Lung microvascular endothelial cell (primary cell): ENCODE measurements at regions not wholly inside any gene's neighbourhood (a gene's known extent, or its start where the extent isn't known, plus 50 kb on each side); places are given as distances from the start of the nearest gene placed in this dataset.

ENCODE experiments used
- DNase-seq, 2 donors: peaks; one replicate each; pipeline versions ENCODE4 v3.0.0 to v3.0.0-alpha.2; 2010; ENCODE audit warnings: low read depth in 2 of 2

GRCh38 chr15:35320158-35320780 is 225.7 kb downstream of the DPH6 start:
- no peak for DNase-seq

DNA sequence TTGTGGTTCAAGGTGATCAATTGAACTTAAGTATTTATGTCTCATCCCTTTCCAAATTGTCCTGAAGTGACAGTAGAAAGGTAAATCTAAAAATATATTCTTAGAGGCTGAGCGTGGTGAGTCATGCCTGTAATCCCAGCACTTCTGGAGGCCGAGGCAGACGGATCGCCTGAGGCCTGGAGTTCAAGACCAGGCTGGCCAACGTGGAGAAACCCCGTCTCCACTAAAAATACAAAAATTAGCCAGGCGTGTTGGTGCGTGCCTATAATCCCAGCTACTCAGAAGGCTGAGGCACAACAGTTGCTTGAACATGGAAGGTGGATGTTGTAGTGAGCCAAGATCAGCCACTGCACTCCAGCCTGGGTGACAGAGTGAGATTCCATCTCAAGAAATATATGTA is 226.6 kb downstream of the DPH6 start:
- DNase-seq: no peak

GRCh38 chr15:35317217-35317616 is 228.7 kb downstream of the DPH6 start:
- DNase-seq: no peak

GRCh38 chr15:35312344-35312743 is 227.2 kb upstream of the NANOGP8 start:
- no peak for DNase-seq

DNA sequence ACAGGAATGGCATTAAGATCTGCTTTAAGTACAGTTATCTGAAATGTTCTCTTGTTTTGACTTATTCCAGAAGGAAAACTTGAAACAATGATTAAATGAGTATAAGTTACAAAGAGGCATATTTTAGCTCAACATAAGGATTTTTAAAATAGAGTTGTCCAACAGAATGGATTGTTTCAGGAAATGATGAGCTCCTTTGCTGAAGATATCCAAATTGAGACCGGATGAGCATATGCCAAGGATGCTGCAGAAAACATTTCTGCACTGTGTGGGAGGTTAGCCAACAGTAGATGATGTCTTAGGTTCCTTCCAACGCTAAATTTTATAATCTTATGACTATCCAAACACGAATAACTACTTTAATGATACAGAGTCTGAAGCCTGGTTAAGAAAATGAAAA is 226.5 kb upstream of the NANOGP8 start:
- DNase-seq: no peak

GRCh38 chr15:35309886-35310285 is 224.8 kb upstream of the NANOGP8 start:
- DNase-seq: peak in 1 of 2 donors; percentile 16

DNA sequence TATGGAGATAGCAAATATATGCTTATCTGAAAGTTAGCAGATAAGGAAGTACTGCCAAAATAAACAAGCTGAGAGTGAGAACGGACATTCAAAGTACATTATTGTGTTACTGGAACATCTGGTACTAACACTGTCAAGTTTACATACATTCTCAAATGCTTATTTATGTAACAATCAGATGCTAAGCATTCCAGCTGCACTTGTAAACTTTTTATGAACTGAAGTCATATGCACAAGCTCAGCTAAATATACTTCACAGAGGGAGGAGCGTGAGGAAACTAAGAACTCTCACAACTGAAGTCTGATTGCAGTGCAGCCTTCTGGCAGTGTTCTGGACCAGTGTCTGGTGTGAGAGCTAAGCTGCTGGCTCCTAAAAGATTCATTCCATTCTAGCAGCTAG is 223.7 kb upstream of the NANOGP8 start:
- DNase-seq: peak; percentile 87 to 97

GRCh38 chr15:35307676-35308075 is 222.6 kb upstream of the NANOGP8 start:
- no peak for DNase-seq

GRCh38 chr15:35307026-35307425 is 221.9 kb upstream of the NANOGP8 start:
- DNase-seq: peak in 1 of 2 donors; percentile 14

GRCh38 chr15:35306361-35306981 is 221.4 kb upstream of the NANOGP8 start:
- DNase-seq: peak; percentile 61 to 89

GRCh38 chr15:35305946-35306345 is 220.9 kb upstream of the NANOGP8 start:
- DNase-seq: peak; percentile 19 to 98

GRCh38 chr15:35305031-35305550 is 220.0 kb upstream of the NANOGP8 start:
- peak in 1 of 2 donors; percentile 47 for DNase-seq

GRCh38 chr15:35304389-35304788 is 219.3 kb upstream of the NANOGP8 start:
- DNase-seq: no peak

DNA sequence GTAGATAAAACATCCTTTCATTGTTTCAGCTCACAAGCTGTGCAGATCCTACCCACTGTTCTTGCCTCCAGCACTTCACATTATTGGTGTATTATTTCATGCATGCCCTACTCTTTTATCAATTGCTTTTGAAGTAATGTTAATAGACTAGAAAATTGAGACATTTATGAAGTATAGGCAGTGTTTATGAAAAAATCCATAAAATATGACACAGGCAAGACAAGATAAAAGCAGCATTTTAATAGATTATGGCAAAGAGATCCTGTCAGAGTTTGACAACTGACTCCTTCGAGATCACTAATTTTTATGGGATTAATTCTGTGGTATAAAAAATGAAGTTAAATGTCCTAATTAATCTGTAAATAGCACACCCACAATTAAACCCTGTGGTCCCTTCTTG is 217.2 kb upstream of the NANOGP8 start:
- DNase-seq: no peak

DNA sequence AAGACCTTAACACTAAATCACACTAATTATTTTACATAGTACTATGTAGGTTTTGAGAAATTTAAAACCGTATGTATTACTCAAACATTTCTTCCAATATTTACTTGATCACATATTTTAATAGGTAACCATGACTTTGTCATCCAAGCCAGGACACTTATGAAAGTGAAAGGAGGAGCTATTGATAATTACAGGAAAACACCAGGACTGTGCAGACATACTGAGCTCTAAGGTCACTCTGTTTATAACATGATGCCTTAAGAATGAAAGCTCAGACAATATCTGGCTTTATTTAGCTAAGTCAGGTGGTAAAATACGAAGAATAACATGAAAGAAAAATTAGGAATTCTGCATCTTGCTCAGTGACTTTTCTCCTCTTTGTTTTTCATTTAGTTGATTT is 216.0 kb upstream of the NANOGP8 start:
- DNase-seq: peak in 1 of 2 donors; percentile 43

GRCh38 chr15:35299059-35299735 is 214.1 kb upstream of the NANOGP8 start:
- DNase-seq: no peak

- no peak for DNase-seq
Observed at GRCh38 chr15:35298509-35298908, 213.4 kb upstream of the NANOGP8 start.

GRCh38 chr15:35293353-35294130 is 208.4 kb upstream of the NANOGP8 start:
- DNase-seq: peak; percentile 63 to 90

DNA sequence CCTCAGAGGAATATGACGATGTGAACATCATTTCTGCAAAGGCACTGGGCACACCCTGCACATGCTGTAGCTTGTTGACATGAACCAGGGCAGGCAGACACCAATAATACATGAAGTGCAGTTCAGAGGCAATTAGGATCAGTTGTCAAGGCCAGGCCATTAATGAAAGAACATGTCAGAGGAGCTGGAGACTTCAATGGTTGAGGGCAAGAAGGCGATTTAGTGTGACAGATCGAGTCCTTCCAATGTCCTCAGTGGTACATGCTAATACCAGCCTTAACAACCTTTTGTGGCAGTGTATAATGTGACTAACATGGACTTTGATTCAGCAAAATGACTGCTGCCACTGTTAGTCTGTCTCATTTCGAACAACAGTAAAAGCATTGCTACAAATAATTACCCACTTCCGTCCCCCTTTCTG is 205.2 kb upstream of the NANOGP8 start:
- no peak for DNase-seq

GRCh38 chr15:35289024-35289617 is 204.0 kb upstream of the NANOGP8 start:
- DNase-seq: peak; percentile 79 to 82

- DNase-seq: no peak
Observed at GRCh38 chr15:35288580-35288979, 203.5 kb upstream of the NANOGP8 start.
